HL-60 (cell line): ENCODE measurements at regions not wholly inside any gene's neighbourhood (a gene's known extent, or its start where the extent isn't known, plus 50 kb on each side); places are given as distances from the start of the nearest gene placed in this dataset.

ENCODE experiments used
- GABPA ChIP-seq: IDR thresholded peaks from 2 replicates; pipeline ENCODE4 v1.6.1; 2012; ENCODE audit warnings: low read depth
- POLR2AphosphoS5 ChIP-seq: IDR thresholded peaks from 2 replicates; pipeline ENCODE4 v1.6.1; 2012; ENCODE audit warnings: low read depth
- TF ChIP-seq, protein P1 (sequence below): IDR thresholded peaks from one replicate; pipeline ENCODE4 v1.5.1; 2011; ENCODE audit warnings: low read length, control low read depth, inconsistent platforms; ENCODE audit not compliant: insufficient read depth

GRCh38 chr7:102047-102711 is 90.2 kb upstream of the FAM20C start:
- TF ChIP-seq, protein P1, sequence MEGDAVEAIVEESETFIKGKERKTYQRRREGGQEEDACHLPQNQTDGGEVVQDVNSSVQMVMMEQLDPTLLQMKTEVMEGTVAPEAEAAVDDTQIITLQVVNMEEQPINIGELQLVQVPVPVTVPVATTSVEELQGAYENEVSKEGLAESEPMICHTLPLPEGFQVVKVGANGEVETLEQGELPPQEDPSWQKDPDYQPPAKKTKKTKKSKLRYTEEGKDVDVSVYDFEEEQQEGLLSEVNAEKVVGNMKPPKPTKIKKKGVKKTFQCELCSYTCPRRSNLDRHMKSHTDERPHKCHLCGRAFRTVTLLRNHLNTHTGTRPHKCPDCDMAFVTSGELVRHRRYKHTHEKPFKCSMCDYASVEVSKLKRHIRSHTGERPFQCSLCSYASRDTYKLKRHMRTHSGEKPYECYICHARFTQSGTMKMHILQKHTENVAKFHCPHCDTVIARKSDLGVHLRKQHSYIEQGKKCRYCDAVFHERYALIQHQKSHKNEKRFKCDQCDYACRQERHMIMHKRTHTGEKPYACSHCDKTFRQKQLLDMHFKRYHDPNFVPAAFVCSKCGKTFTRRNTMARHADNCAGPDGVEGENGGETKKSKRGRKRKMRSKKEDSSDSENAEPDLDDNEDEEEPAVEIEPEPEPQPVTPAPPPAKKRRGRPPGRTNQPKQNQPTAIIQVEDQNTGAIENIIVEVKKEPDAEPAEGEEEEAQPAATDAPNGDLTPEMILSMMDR, result no peak
- TF ChIP-seq GABPA (no peak), POLR2AphosphoS5 (no peak)
